ENCODE measurements at regions not wholly inside any gene's neighbourhood (a gene's known extent, or its start where the extent isn't known, plus 50 kb on each side); places are given as distances from the start of the nearest gene placed in this dataset.

DNA sequence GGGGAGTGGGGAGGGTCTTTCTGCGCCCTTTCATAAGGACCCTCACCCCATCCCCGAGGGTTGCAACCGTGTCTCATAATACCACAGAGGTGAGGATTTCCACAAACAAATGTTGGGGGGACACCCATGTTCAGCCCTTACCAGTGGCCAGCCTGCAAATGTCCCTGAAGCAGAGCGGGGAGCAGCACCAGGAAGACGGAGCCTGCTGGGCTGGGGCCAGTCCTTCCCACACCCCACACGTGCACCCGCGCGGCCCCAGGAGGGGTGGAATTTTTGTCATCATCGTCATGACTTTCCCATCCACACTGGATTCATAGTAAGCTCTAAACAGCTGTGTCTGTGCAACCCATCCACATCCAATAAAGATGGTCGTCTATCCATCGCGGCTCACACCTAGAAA, 409.8 kb downstream of the BRD1 start:
- TF ChIP-seq, protein P1, sequence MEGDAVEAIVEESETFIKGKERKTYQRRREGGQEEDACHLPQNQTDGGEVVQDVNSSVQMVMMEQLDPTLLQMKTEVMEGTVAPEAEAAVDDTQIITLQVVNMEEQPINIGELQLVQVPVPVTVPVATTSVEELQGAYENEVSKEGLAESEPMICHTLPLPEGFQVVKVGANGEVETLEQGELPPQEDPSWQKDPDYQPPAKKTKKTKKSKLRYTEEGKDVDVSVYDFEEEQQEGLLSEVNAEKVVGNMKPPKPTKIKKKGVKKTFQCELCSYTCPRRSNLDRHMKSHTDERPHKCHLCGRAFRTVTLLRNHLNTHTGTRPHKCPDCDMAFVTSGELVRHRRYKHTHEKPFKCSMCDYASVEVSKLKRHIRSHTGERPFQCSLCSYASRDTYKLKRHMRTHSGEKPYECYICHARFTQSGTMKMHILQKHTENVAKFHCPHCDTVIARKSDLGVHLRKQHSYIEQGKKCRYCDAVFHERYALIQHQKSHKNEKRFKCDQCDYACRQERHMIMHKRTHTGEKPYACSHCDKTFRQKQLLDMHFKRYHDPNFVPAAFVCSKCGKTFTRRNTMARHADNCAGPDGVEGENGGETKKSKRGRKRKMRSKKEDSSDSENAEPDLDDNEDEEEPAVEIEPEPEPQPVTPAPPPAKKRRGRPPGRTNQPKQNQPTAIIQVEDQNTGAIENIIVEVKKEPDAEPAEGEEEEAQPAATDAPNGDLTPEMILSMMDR (IDR thresholded peaks at IDR 0.05) = no peak
- TF ChIP-seq POLR2A (IDR thresholded peaks at IDR 0.05) = no peak
- no peak for TF ChIP-seq POLR2AphosphoS5 (IDR thresholded peaks at IDR 0.05)
- TF ChIP-seq EP300 (IDR thresholded peaks at IDR 0.05) = no peak
